ENCODE measurements at regions not wholly inside any gene's neighbourhood (a gene's known extent, or its start where the extent isn't known, plus 50 kb on each side); places are given as distances from the start of the nearest gene placed in this dataset.
A peak's percentile ranks its signal among the peaks of the same experiment; 100 is the strongest.
"Not testable (repeated sequence)": the region's sequence is repeated elsewhere in the genome, so short reads cannot be mapped to it uniquely, and the experiment has no call there.

- H2BK5ac ChIP-seq (ENCODE audit: insufficient read length, low read length); H3K23ac ChIP-seq (ENCODE audit: insufficient read length, low read depth, low read length); H3K4ac ChIP-seq (ENCODE audit: low read depth, low read length); H3K79me2 ChIP-seq (ENCODE audit: insufficient read depth, low read length); H4K5ac ChIP-seq (ENCODE audit: insufficient read length, low read depth, low read length); H4K20me1 ChIP-seq (ENCODE audit: control insufficient read depth, insufficient read depth, insufficient read length); H3K56ac ChIP-seq (ENCODE audit: insufficient read length, low read depth, low read length); H3K9ac ChIP-seq (ENCODE audit: extremely low read depth, insufficient read length, low read length); H3K27me3 ChIP-seq (ENCODE audit: insufficient read depth, low read length); H2BK20ac ChIP-seq (ENCODE audit: low read depth, low read length, poor library complexity, severe bottlenecking); H2AK5ac ChIP-seq (ENCODE audit: insufficient read length, low read length); H3K27me3 Mint-ChIP-seq (ENCODE audit: low read depth); H2BK15ac ChIP-seq (ENCODE audit: low read depth, low read length); DNase-seq; H4K8ac ChIP-seq (replicated peaks; ENCODE audit: insufficient read length, low read depth, low read length); H3K27ac ChIP-seq (ENCODE audit: insufficient read length, low read depth, low read length); H3K23me2 ChIP-seq (ENCODE audit: insufficient read length, low read depth, low read length, poor library complexity, severe bottlenecking); H4K91ac ChIP-seq (ENCODE audit: insufficient read length, low read depth, low read length); H2BK120ac ChIP-seq (ENCODE audit: low read depth, low read length, poor library complexity, severe bottlenecking); H3T11ph ChIP-seq (ENCODE audit: low read length); H3K9me3 ChIP-seq (ENCODE audit: control insufficient read depth, low read depth, low read length); H2AFZ ChIP-seq (ENCODE audit: low read length); H3K4me1 ChIP-seq (ENCODE audit: insufficient read depth, low read length); H3K79me1 ChIP-seq (ENCODE audit: insufficient read depth, low read depth, low read length, poor library complexity, severe bottlenecking): not testable (repeated sequence)
- Mint-ChIP-seq H3K36me3 (ENCODE audit: insufficient read depth in 1 of 3, low read depth in 3 of 3) (peaks cover 2 to 26% (median 5%) of the 10 kb centered on the region in 3 experiments), H3K9me3 (peaks cover 15 to 25% of the 10 kb centered on the region in 2 experiments), H3K4me1 (peaks cover 11 to 14% of the 10 kb centered on the region in 2 experiments), H3K27ac (peak overlapping the region in 1 of 3 experiments; percentile 44; a peak in 1 of 7 replicates), H3K4me3 (peak overlapping the region in 1 of 2 experiments; percentile 15; a peak in 1 of 5 replicates)
- WGBS (ENCODE audit: extremely low coverage, insufficient read length, low lambda C conversion rate), result no CpG with 5 or more reads among the region's 8 CpGs
- Histone ChIP-seq H2BK12ac (ENCODE audit: insufficient read length, low read depth, low read length) (peak overlapping the region; percentile 98), H3K4me2 (ENCODE audit: insufficient read depth, insufficient read length, low read length) (peak overlapping the region; percentile 47), H3K18ac (ENCODE audit: insufficient read length, low read depth, low read length) (peak overlapping the region; percentile 92), H3K14ac (ENCODE audit: insufficient read depth, low read length) (peak overlapping the region; percentile 45; the same call in 1 of the 2 replicates)
These were observed 270.0 kb upstream of the RRP15 start for GRCh38 chr1:218015106-218015505.

Data from H9 (cell line).